A673 (cell line): ENCODE measurements at regions not wholly inside any gene's neighbourhood (a gene's known extent, or its start where the extent isn't known, plus 50 kb on each side); places are given as distances from the start of the nearest gene placed in this dataset.
A peak's percentile ranks its signal among the peaks of the same experiment; 100 is the strongest.

ENCODE experiments used
- BruUV-seq: library from RNA; stranded (reverse); fragments of 400-500 nt; replicated peaks from 2 replicates; lab custom pipeline; 2021; lab: Mats Ljungman, UMichigan
- CTCF ChIA-PET: fragments of 300-600 bp; sonication (Branson Sonifier 250); formaldehyde crosslinking; loops from one replicate; lab custom pipeline; 2022; ENCODE audit warnings: antibody characterized with exemption; lab: Charles Lee
- POLR2A ChIA-PET: fragments of 300-600 bp; sonication (Branson Sonifier 250); formaldehyde crosslinking; loops from one replicate; lab custom pipeline; 2022; ENCODE audit warnings: antibody characterized with exemption; ENCODE audit not compliant: low non-redundant PET; lab: Charles Lee
- DNase-seq: peaks from one replicate; pipeline ENCODE4 v3.0.0-alpha.2; 2015; ENCODE audit warnings: low spot score
- H3K27ac ChIP-seq: fragments of 200-600 bp; sonication (generic); 2 replicates; pipeline ENCODE4 v1.5.1; 2016; ENCODE audit warnings: mixed run types, low read depth, mild to moderate bottlenecking, mixed read lengths, antibody characterized with exemption, low read length; ENCODE audit not compliant: poor library complexity, severe bottlenecking
- H3K27me3 ChIP-seq: fragments of 200-600 bp; sonication (generic); replicated peaks from 2 replicates; pipeline ENCODE4 v1.6.1; 2017; ENCODE audit warnings: mixed run types, low read depth, mild to moderate bottlenecking, mixed read lengths, antibody characterized with exemption, low read length; ENCODE audit not compliant: insufficient read depth, poor library complexity
- H3K36me3 ChIP-seq: fragments of 200-600 bp; sonication (generic); 2 replicates; pipeline ENCODE4 v1.6.1; 2016; ENCODE audit warnings: mixed run types, mild to moderate bottlenecking, mixed read lengths, antibody characterized with exemption, low read length; ENCODE audit not compliant: insufficient read depth, poor library complexity, severe bottlenecking
- H3K4me1 ChIP-seq: fragments of 200-600 bp; sonication (generic); 2 replicates; pipeline ENCODE4 v1.6.1; 2017; ENCODE audit warnings: mixed run types, mild to moderate bottlenecking, mixed read lengths, antibody characterized with exemption, low read length; ENCODE audit not compliant: insufficient read depth, poor library complexity, severe bottlenecking
- H3K4me3 ChIP-seq: fragments of 200-600 bp; sonication (generic); 2 replicates; pipeline ENCODE4 v1.5.1; 2016; ENCODE audit warnings: low read depth, mixed run types, mild to moderate bottlenecking, mixed read lengths, low read length; ENCODE audit not compliant: poor library complexity, severe bottlenecking
- H3K9me3 ChIP-seq: fragments of 200-600 bp; sonication (generic); 2 replicates; pipeline ENCODE4 v1.6.1; 2016; ENCODE audit warnings: mixed run types, low read depth, mild to moderate bottlenecking, mixed read lengths, antibody characterized with exemption, low read length; ENCODE audit not compliant: poor library complexity, severe bottlenecking
- EZH2 ChIP-seq: fragments of 200-600 bp; sonication (generic); IDR thresholded peaks from 2 replicates; pipeline ENCODE4 v1.6.1; 2017; ENCODE audit warnings: borderline replicate concordance, low read depth, mild to moderate bottlenecking, mixed read lengths, antibody characterized with exemption, low read length; ENCODE audit not compliant: poor library complexity, severe bottlenecking
- intact Hi-C: fragments of 100-400 bp; cut with micrococcal nuclease; formaldehyde crosslinking; loops from one replicate; pipeline ENCODE4 v1.10.0; 2022; ENCODE audit not compliant: unreplicated experiment
- TF ChIP-seq, protein P1 (sequence below): fragments of 300-800, 200-600 bp; sonication (generic); conservative IDR thresholded peaks from 2 replicates; pipeline ENCODE4 v1.5.1; 2017; ENCODE audit warnings: low read depth, mild to moderate bottlenecking, antibody characterized with exemption, low read length, moderate library complexity, mixed read lengths

DNA sequence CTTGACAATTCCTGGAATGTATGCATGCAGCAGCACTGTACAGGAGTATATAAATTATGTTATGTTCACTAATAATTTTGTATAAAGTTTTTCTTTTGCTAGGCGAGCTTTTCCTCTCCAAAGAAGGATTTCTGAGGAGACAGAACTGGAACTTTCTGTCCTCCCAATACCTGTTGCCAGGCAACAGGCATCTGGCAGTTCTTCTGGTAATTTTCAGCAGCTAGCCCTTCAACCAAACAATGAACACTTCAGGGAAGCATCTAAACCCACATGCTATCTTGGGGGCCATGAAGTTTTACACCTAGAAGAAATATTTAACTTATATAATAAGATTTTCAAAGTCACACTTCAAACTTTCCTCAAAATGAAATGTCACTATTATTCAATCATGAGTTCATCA lies 162.9 kb upstream of the SYT10 start:
- no peak for DNase-seq
- POLR2A ChIA-PET: no interaction called here
- no peak for TF ChIP-seq EZH2
- no peak overlapping the region for H3K27ac ChIP-seq
- no peaks in the 10 kb centered on the region for H3K36me3 ChIP-seq
- intact Hi-C loops: no loop called here
- no peaks in the 10 kb centered on the region for H3K27me3 ChIP-seq
- CTCF ChIA-PET: no interaction called here
- no TSS peak for BruUV-seq
- no peaks in the 10 kb centered on the region for H3K9me3 ChIP-seq
- no peak overlapping the region for H3K4me3 ChIP-seq
- H3K4me1 ChIP-seq: no peaks in the 10 kb centered on the region

DNA sequence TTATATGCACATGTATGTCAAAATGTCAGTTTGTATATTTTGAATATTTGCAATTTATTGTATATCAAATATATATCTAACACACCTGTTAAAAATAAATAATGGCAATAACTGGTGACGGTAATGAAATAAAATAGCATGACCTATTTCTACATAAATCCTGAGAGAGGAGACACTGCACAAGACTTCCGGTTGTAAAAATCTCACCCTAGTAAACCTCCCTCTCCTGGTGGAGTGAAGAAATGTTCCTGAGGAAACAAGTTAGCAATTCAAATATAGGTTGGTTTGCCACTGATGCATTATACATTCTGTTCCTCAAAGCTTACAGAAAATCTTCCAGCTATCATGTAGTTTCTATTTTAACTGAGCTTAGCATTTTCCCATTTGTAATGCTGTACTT lies 166.1 kb upstream of the SYT10 start:
- Histone ChIP-seq H3K4me3 (no peak overlapping the region), H3K27ac (no peak overlapping the region), H3K27me3 (no peaks in the 10 kb centered on the region), H3K9me3 (no peaks in the 10 kb centered on the region), H3K36me3 (no peaks in the 10 kb centered on the region), H3K4me1 (no peaks in the 10 kb centered on the region)
- BruUV-seq: no TSS peak
- peak; percentile 32 for DNase-seq
- CTCF ChIA-PET: no interaction called here
- POLR2A ChIA-PET: no interaction called here
- TF ChIP-seq, protein P1, sequence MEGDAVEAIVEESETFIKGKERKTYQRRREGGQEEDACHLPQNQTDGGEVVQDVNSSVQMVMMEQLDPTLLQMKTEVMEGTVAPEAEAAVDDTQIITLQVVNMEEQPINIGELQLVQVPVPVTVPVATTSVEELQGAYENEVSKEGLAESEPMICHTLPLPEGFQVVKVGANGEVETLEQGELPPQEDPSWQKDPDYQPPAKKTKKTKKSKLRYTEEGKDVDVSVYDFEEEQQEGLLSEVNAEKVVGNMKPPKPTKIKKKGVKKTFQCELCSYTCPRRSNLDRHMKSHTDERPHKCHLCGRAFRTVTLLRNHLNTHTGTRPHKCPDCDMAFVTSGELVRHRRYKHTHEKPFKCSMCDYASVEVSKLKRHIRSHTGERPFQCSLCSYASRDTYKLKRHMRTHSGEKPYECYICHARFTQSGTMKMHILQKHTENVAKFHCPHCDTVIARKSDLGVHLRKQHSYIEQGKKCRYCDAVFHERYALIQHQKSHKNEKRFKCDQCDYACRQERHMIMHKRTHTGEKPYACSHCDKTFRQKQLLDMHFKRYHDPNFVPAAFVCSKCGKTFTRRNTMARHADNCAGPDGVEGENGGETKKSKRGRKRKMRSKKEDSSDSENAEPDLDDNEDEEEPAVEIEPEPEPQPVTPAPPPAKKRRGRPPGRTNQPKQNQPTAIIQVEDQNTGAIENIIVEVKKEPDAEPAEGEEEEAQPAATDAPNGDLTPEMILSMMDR: 0 out of 2 replicates have a peak, but pooled peaks have one; percentile 28
- no peak for TF ChIP-seq EZH2
- intact Hi-C loops: no loop called here

DNA sequence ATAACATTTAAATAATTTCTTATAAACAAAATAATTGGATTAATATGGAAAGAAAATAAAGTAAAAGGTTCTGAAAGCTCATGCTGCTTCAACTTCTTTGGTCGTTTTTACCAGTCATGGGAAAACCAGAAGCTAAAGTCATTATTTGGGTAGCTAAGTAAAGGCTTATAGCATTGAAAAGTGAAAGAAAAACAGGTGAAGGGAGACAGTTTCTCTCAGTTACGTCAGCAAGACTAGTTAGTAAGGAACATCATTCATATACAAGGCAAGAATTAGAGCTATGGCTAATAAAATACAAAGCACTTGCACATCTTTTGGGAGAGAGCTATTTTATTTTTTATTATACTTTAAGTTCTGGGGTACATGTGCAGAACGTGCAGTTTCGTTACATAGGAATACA lies 170.3 kb upstream of the SYT10 start:
- Histone ChIP-seq H3K36me3 (no peaks in the 10 kb centered on the region), H3K27ac (no peak overlapping the region), H3K4me1 (no peaks in the 10 kb centered on the region), H3K27me3 (no peaks in the 10 kb centered on the region), H3K9me3 (no peaks in the 10 kb centered on the region), H3K4me3 (no peak overlapping the region)
- DNase-seq: no peak
- ChIA-PET CTCF (no interaction called here), POLR2A (no interaction called here)
- BruUV-seq: no TSS peak
- TF ChIP-seq, protein P1: no peak
- TF ChIP-seq EZH2: no peak
- intact Hi-C loops: no loop called here

DNA sequence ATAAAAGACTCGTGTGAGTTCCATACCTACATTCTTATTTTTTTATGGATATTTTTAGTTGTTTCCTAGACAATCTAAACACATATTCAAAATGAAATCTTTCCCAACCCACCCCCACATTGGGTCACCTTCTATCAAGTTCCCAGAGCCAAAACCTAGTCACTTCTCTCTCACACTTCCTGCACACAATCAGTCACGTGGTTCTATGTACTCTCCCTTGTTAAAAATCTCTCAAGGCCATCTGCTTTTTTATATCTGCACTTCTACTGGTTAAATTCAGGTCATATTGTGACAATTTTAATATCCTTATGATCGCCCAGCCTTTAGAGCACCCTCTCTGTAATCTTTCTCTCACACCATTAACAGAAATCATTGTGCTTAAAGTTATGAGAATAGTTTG lies 175.0 kb upstream of the SYT10 start:
- no peak for DNase-seq
- Histone ChIP-seq H3K27ac (no peak overlapping the region), H3K4me1 (no peaks in the 10 kb centered on the region), H3K36me3 (no peaks in the 10 kb centered on the region), H3K27me3 (no peaks in the 10 kb centered on the region), H3K9me3 (peaks cover 16% of the 10 kb centered on the region), H3K4me3 (no peak overlapping the region)
- POLR2A ChIA-PET: no interaction called here
- BruUV-seq: no TSS peak
- TF ChIP-seq, protein P1: no peak
- no peak for TF ChIP-seq EZH2
- CTCF ChIA-PET: no interaction called here
- intact Hi-C loops: no loop called here
